ENCODE measurements at regions not wholly inside any gene's neighbourhood (a gene's known extent, or its start where the extent isn't known, plus 50 kb on each side); places are given as distances from the start of the nearest gene placed in this dataset.

GRCh38 chr2:105681927-105682326 is 62.8 kb upstream of the NCK2 start:
- TF ChIP-seq CTCF (IDR thresholded peaks at IDR 0.05) (no peak), POLR2AphosphoS5 (IDR thresholded peaks at IDR 0.05) (no peak)
